Calu3 (cell line): ENCODE measurements at regions not wholly inside any gene's neighbourhood (a gene's known extent, or its start where the extent isn't known, plus 50 kb on each side); places are given as distances from the start of the nearest gene placed in this dataset.

Source experiments
- BruUV-seq: library from RNA; stranded (reverse); fragments of 400-500 nt; replicated peaks from 2 replicates; lab custom pipeline; 2021; lab: Mats Ljungman, UMichigan
- CTCF ChIA-PET: fragments of 300-600 bp; sonication (Branson Sonifier 250); formaldehyde crosslinking; loops from one replicate; lab custom pipeline; 2022; ENCODE audit warnings: antibody characterized with exemption; lab: Charles Lee
- DNase-seq: peaks from one replicate; pipeline ENCODE4 v3.0.0; 2022
- H3K27ac Mint-ChIP-seq: one replicate; pipeline ENCODE4 v1.8.0; 2022; ENCODE audit warnings: mixed read lengths; ENCODE audit not compliant: unreplicated experiment
- H3K27me3 Mint-ChIP-seq: one replicate; pipeline ENCODE4 v1.8.0; 2022; ENCODE audit warnings: mixed read lengths; ENCODE audit not compliant: unreplicated experiment
- H3K36me3 Mint-ChIP-seq: one replicate; pipeline ENCODE4 v1.8.0; 2022; ENCODE audit warnings: mild to moderate bottlenecking, moderate library complexity, mixed read lengths; ENCODE audit not compliant: insufficient read depth, unreplicated experiment
- H3K4me1 Mint-ChIP-seq: one replicate; pipeline ENCODE4 v1.8.0; 2022; ENCODE audit warnings: mild to moderate bottlenecking, low read depth, mixed read lengths; ENCODE audit not compliant: unreplicated experiment
- H3K4me3 Mint-ChIP-seq: one replicate; pipeline ENCODE4 v1.8.0; 2022; ENCODE audit warnings: mild to moderate bottlenecking, low read depth, moderate library complexity, mixed read lengths; ENCODE audit not compliant: unreplicated experiment
- H3K9me3 Mint-ChIP-seq: one replicate; pipeline ENCODE4 v1.8.0; 2022; ENCODE audit warnings: low read depth, mixed read lengths; ENCODE audit not compliant: unreplicated experiment
- intact Hi-C: fragments of 100-400 bp; cut with micrococcal nuclease; formaldehyde crosslinking; loops from one replicate; pipeline ENCODE4 v1.10.0; 2022; ENCODE audit not compliant: unreplicated experiment
- TF ChIP-seq, protein P1 (sequence below): fragments of 200-600 bp; IDR thresholded peaks from one replicate; pipeline ENCODE4 v1.8.0; 2022; ENCODE audit warnings: antibody characterized with exemption; ENCODE audit not compliant: unreplicated experiment

DNA sequence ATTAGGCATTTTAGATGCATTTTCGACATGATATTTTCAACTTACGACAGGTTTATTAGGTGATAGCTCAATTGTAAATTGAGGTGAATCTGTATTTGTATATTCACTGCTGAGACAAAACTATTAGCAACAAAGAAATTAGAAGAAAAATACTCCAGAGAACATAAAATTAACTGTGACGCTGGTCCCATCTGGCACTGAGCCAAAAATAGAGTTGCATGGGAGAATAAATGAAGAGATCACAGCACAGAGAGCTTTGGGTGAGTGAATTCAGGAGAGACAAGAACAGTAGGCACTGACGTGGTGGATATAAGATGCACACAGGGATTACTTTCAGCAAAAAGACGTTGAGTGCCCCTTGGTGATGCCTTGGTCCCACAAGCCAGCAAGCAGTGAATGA, 306.2 kb upstream of the RAB6C start:
- Mint-ChIP-seq H3K36me3 (no peaks in the 10 kb centered on the region), H3K27ac (no peak overlapping the region)
- BruUV-seq, result no TSS peak

DNA sequence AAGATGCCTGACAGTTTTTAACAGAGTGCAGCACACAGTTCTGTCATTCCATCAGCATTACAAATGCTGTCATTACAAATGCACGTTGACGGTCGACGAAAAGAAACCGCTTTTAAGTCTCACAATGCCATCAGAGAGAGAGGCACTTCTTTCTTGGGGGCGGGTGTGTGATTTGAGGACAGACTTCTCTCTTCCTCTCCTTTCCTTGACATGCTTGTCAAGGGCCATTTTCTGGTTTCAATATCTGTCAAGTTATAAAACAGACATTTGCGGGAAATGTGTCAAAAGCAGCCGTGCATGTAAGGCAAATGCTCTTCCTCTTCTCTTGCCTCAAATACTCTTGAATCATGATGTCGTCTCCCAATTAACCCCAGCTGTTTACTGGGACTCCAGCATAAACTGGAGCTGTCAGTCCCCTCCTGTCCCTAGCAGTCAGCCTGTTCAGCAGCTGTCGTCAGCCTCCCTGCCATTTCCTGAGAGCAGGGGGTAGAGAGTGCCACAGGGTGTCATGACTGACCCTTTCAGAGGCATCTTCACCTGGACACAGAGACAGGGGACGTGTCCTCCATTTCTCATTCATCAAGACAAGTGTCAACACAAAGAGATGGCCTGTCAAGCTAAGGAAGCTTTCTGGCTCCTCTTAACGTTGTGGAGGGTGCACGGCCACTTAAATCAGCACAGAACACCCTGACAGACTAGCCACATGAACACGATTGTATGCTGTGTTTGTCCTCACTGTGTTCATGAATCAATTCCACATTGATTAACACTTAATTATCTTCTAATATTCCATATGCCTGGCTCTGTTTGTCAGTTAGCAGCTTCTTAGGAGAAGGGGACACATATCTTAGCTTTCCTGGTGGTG, 305.4 kb upstream of the RAB6C start:
- CTCF ChIA-PET, result interaction anchor here (0.5 kb wide), 1 partner anchor 1518 kb away, joined by 7 read pairs; no protein-coding TSS in a partner anchor
- Mint-ChIP-seq H3K4me1 (no peaks in the 10 kb centered on the region), H3K36me3 (no peaks in the 10 kb centered on the region), H3K27ac (no peak overlapping the region), H3K4me3 (no peak overlapping the region), H3K27me3 (no peaks in the 10 kb centered on the region), H3K9me3 (peaks cover 12% of the 10 kb centered on the region)
- TF ChIP-seq, protein P1, sequence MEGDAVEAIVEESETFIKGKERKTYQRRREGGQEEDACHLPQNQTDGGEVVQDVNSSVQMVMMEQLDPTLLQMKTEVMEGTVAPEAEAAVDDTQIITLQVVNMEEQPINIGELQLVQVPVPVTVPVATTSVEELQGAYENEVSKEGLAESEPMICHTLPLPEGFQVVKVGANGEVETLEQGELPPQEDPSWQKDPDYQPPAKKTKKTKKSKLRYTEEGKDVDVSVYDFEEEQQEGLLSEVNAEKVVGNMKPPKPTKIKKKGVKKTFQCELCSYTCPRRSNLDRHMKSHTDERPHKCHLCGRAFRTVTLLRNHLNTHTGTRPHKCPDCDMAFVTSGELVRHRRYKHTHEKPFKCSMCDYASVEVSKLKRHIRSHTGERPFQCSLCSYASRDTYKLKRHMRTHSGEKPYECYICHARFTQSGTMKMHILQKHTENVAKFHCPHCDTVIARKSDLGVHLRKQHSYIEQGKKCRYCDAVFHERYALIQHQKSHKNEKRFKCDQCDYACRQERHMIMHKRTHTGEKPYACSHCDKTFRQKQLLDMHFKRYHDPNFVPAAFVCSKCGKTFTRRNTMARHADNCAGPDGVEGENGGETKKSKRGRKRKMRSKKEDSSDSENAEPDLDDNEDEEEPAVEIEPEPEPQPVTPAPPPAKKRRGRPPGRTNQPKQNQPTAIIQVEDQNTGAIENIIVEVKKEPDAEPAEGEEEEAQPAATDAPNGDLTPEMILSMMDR, result no peak
- no peak for DNase-seq
- intact Hi-C loops, result no loop called here
- no TSS peak for BruUV-seq

More for the DNA sequence above, 306.2 kb upstream of the RAB6C start:
- no peak for DNase-seq
- intact Hi-C loops, result no loop called here
- CTCF ChIA-PET, result no interaction called here
- H3K4me1 Mint-ChIP-seq, result no peaks in the 10 kb centered on the region
- TF ChIP-seq, protein P1, result no peak
- H3K4me3 Mint-ChIP-seq, result no peak overlapping the region
- peaks cover 9% of the 10 kb centered on the region for H3K9me3 Mint-ChIP-seq
- no peaks in the 10 kb centered on the region for H3K27me3 Mint-ChIP-seq

DNA sequence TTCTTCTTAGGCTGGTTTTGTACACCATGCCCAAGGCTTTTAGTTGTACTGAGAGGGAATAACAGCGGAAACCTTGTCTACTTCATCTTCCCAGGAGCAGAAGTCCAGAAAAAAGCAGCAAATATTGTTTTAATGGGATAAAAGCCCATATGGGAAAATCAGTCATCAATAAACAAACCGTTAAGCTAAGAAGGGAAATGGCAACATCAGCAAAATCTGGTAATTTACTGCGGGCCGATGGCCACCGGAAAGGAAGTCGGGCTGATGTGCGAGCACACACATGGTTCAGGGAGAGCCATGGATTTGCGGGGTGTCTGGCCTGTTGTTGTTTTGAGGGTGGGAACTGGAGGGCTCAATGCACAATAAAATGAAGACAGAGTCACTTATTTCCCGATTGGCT, 300.7 kb upstream of the RAB6C start:
- no peaks in the 10 kb centered on the region for H3K36me3 Mint-ChIP-seq
- H3K4me1 Mint-ChIP-seq, result no peaks in the 10 kb centered on the region
- DNase-seq, result no peak
- no peaks in the 10 kb centered on the region for H3K27me3 Mint-ChIP-seq
- CTCF ChIA-PET, result no interaction called here
- H3K4me3 Mint-ChIP-seq, result no peak overlapping the region
- TF ChIP-seq, protein P1, result no peak
- BruUV-seq, result no TSS peak
- intact Hi-C loops, result no loop called here
- H3K27ac Mint-ChIP-seq, result no peak overlapping the region
- peaks cover 10% of the 10 kb centered on the region for H3K9me3 Mint-ChIP-seq

DNA sequence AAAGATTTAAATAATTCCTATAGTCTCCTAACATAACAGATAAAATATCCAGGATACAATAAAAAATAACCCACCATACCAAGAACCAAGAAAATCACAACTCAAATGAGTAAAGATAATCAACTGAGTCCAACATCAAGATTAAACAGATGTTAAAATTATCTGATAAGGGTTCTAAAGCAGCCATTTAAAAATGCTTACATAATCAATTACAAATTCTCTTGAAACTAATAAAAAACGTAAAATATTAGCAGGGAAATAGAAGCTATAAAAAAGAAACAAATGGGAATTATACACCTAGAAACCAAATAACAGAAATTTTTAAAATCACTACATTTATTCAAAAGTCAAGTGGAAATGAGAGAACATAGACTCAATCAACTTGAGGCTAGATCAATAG, 297.7 kb upstream of the RAB6C start:
- Mint-ChIP-seq H3K27ac (no peak overlapping the region), H3K4me1 (no peaks in the 10 kb centered on the region), H3K27me3 (no peaks in the 10 kb centered on the region), H3K36me3 (no peaks in the 10 kb centered on the region), H3K4me3 (no peak overlapping the region), H3K9me3 (peaks cover 6% of the 10 kb centered on the region)
- intact Hi-C loops, result no loop called here
- no peak for DNase-seq
- CTCF ChIA-PET, result no interaction called here
- TF ChIP-seq, protein P1, result no peak
- BruUV-seq, result no TSS peak
